MCF 10A (cell line): ENCODE measurements at regions not wholly inside any gene's neighbourhood (a gene's known extent, or its start where the extent isn't known, plus 50 kb on each side); places are given as distances from the start of the nearest gene placed in this dataset.

Experiments
- BruUV-seq: library from RNA; stranded (reverse); fragments of 400-500 nt; replicated peaks from 2 replicates; lab custom pipeline; 2021; lab: Mats Ljungman, UMichigan
- CTCF ChIA-PET: fragments of 300-600 bp; sonication (Branson Sonifier 250); formaldehyde crosslinking; extraction: SDS; loops from one replicate; lab custom pipeline; 2021; ENCODE audit warnings: antibody characterized with exemption, inconsistent platforms; lab: Yijun Ruan, JAX
- POLR2A ChIA-PET: fragments of 300-600, 350-650 bp; sonication (Branson Sonifier 250); formaldehyde crosslinking; extraction: SDS; loops from one replicate; lab custom pipeline; 2020; ENCODE audit warnings: antibody characterized with exemption, inconsistent platforms; lab: Yijun Ruan, JAX
- DNase-seq: peaks from one replicate; pipeline ENCODE4 v3.0.0-alpha.2; 2018; ENCODE audit not compliant: unreplicated experiment
- H3K27ac Mint-ChIP-seq: one replicate; pipeline ENCODE4 v1.8.0; 2022; ENCODE audit warnings: mild to moderate bottlenecking, low read depth, mixed read lengths; ENCODE audit not compliant: unreplicated experiment
- H3K27me3 Mint-ChIP-seq: one replicate; pipeline ENCODE4 v1.8.0; 2022; ENCODE audit warnings: mixed read lengths; ENCODE audit not compliant: insufficient read depth, unreplicated experiment
- H3K36me3 Mint-ChIP-seq: one replicate; pipeline ENCODE4 v1.8.0; 2022; ENCODE audit warnings: mild to moderate bottlenecking, moderate library complexity, mixed read lengths; ENCODE audit not compliant: insufficient read depth, unreplicated experiment
- H3K4me1 Mint-ChIP-seq: one replicate; pipeline ENCODE4 v1.8.0; 2022; ENCODE audit warnings: mixed read lengths; ENCODE audit not compliant: insufficient read depth, unreplicated experiment
- H3K4me3 Mint-ChIP-seq: one replicate; pipeline ENCODE4 v1.8.0; 2022; ENCODE audit warnings: mild to moderate bottlenecking, moderate library complexity, mixed read lengths; ENCODE audit not compliant: unreplicated experiment
- H3K9me3 Mint-ChIP-seq: one replicate; pipeline ENCODE4 v1.8.0; 2022; ENCODE audit warnings: mixed read lengths; ENCODE audit not compliant: unreplicated experiment
- intact Hi-C: fragments of 100-400 bp; cut with micrococcal nuclease; formaldehyde crosslinking; loops from 2 replicates; pipeline ENCODE4 v1.14.1; 2022
- TF ChIP-seq, protein P1 (sequence below): fragments of 200-600 bp; IDR thresholded peaks from one replicate; pipeline ENCODE4 v1.8.0; 2022; ENCODE audit warnings: antibody characterized with exemption, mild to moderate bottlenecking; ENCODE audit not compliant: unreplicated experiment

GRCh38 chr10:10853954-10854353 is 163.7 kb upstream of the CELF2 start:
- Mint-ChIP-seq H3K9me3 (no peaks in the 10 kb centered on the region), H3K27ac (no peak overlapping the region), H3K4me1 (peaks cover 8% of the 10 kb centered on the region), H3K27me3 (no peaks in the 10 kb centered on the region), H3K4me3 (no peak overlapping the region), H3K36me3 (no peaks in the 10 kb centered on the region)
- DNase-seq = no peak
- TF ChIP-seq, protein P1, sequence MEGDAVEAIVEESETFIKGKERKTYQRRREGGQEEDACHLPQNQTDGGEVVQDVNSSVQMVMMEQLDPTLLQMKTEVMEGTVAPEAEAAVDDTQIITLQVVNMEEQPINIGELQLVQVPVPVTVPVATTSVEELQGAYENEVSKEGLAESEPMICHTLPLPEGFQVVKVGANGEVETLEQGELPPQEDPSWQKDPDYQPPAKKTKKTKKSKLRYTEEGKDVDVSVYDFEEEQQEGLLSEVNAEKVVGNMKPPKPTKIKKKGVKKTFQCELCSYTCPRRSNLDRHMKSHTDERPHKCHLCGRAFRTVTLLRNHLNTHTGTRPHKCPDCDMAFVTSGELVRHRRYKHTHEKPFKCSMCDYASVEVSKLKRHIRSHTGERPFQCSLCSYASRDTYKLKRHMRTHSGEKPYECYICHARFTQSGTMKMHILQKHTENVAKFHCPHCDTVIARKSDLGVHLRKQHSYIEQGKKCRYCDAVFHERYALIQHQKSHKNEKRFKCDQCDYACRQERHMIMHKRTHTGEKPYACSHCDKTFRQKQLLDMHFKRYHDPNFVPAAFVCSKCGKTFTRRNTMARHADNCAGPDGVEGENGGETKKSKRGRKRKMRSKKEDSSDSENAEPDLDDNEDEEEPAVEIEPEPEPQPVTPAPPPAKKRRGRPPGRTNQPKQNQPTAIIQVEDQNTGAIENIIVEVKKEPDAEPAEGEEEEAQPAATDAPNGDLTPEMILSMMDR = no peak
- intact Hi-C loops = no loop called here
- ChIA-PET POLR2A (no interaction called here), CTCF (no interaction called here)
- no TSS peak for BruUV-seq

- BruUV-seq = no TSS peak
- CTCF ChIA-PET = no interaction called here
- POLR2A ChIA-PET = no interaction called here
Observed at GRCh38 chr10:10854725-10855124, 162.9 kb upstream of the CELF2 start.

GRCh38 chr10:10855151-10855581 is 162.5 kb upstream of the CELF2 start:
- DNase-seq = no peak
- POLR2A ChIA-PET = no interaction called here
- no TSS peak for BruUV-seq
- TF ChIP-seq, protein P1 = no peak
- CTCF ChIA-PET = no interaction called here
- H3K27ac Mint-ChIP-seq = no peak overlapping the region
- H3K36me3 Mint-ChIP-seq = no peaks in the 10 kb centered on the region
- H3K4me1 Mint-ChIP-seq = peaks cover 8% of the 10 kb centered on the region
- H3K4me3 Mint-ChIP-seq = no peak overlapping the region
- intact Hi-C loops = no loop called here
- no peaks in the 10 kb centered on the region for H3K9me3 Mint-ChIP-seq
- no peaks in the 10 kb centered on the region for H3K27me3 Mint-ChIP-seq

More at GRCh38 chr10:10854725-10855124, 162.9 kb upstream of the CELF2 start:
- Mint-ChIP-seq H3K36me3 (no peaks in the 10 kb centered on the region), H3K27ac (no peak overlapping the region), H3K9me3 (no peaks in the 10 kb centered on the region), H3K27me3 (no peaks in the 10 kb centered on the region), H3K4me3 (no peak overlapping the region), H3K4me1 (peaks cover 8% of the 10 kb centered on the region)
- no peak for DNase-seq
- TF ChIP-seq, protein P1 = no peak
- intact Hi-C loops = no loop called here

GRCh38 chr10:10860455-10860976 is 157.2 kb upstream of the CELF2 start:
- Mint-ChIP-seq H3K36me3 (no peaks in the 10 kb centered on the region), H3K9me3 (no peaks in the 10 kb centered on the region), H3K4me3 (no peak overlapping the region), H3K27me3 (no peaks in the 10 kb centered on the region), H3K4me1 (no peaks in the 10 kb centered on the region), H3K27ac (no peak overlapping the region)
- TF ChIP-seq, protein P1 = no peak
- intact Hi-C loops = no loop called here
- BruUV-seq = no TSS peak
- CTCF ChIA-PET = no interaction called here
- POLR2A ChIA-PET = no interaction called here
- no peak for DNase-seq
